Stomach (tissue), 8 donors: ENCODE measurements at regions not wholly inside any gene's neighbourhood (a gene's known extent, or its start where the extent isn't known, plus 50 kb on each side); places are given as distances from the start of the nearest gene placed in this dataset.

ENCODE experiments used
- DNase-seq, 2 donors: peaks; one replicate each; pipeline versions ENCODE4 v3.0.0 to v3.0.0-alpha.2; 2013 to 2019
- H3K27ac ChIP-seq, 5 donors: fragments of 200-600 bp in 4 of 5; sonication (generic) in 4 of 5; one replicate each; pipeline ENCODE4 v1.5.1; 2013 to 2019; ENCODE audit warnings: mild to moderate bottlenecking in 1 of 5, moderate library complexity in 1 of 5
- H3K27me3 ChIP-seq, 3 donors: fragments of 200-600 bp; sonication (generic); one replicate each; pipeline ENCODE4 v1.5.1; 2017 to 2019; ENCODE audit warnings: mixed run types in 1 of 3
- H3K36me3 ChIP-seq, 4 donors: fragments of 200-600 bp; sonication (generic); 1 replicate in 3 of 4; 2 replicates in 1 of 4; pipeline ENCODE4 v1.5.1; 2016 to 2019
- H3K4me1 ChIP-seq, 4 donors: fragments of 200-600 bp; sonication (generic); one replicate each; pipeline ENCODE4 v1.5.1; 2016 to 2019
- H3K4me3 ChIP-seq, 4 donors: fragments of 200-600 bp; sonication (generic) in 3 of 4; one replicate each; pipeline ENCODE4 v1.5.1; 2016 to 2019; ENCODE audit warnings: mild to moderate bottlenecking in 1 of 4
- H3K9me3 ChIP-seq, 4 donors: fragments of 200-600 bp; sonication (generic); one replicate each; pipeline ENCODE4 v1.5.1; 2016 to 2019
- CTCF ChIP-seq, 7 experiments: fragments of 450-650 bp in 4 of 7; fragments of 200-600 bp in 3 of 7; sonication (generic) in 3 of 7; IDR thresholded peaks; one replicate each; pipeline ENCODE4 v1.5.1; 2016 to 2019; ENCODE audit warnings: antibody characterized with exemption in 7 of 7, control low read depth in 2 of 7, mild to moderate bottlenecking in 1 of 7
- EP300 ChIP-seq: sonication (generic); formaldehyde crosslinking; IDR thresholded peaks from one replicate; pipeline ENCODE4 v1.6.1; 2017; ENCODE audit warnings: antibody characterized with exemption
- POLR2A ChIP-seq, 4 donors: fragments of 450-650 bp; IDR thresholded peaks; one replicate each; pipeline ENCODE4 v1.6.1; 2016; ENCODE audit warnings: antibody characterized with exemption in 4 of 4, control low read depth in 2 of 4, mild to moderate bottlenecking in 1 of 4, moderate library complexity in 1 of 4
- POLR2AphosphoS5 ChIP-seq, 3 donors: sonication (generic); formaldehyde crosslinking; IDR thresholded peaks; one replicate each; pipeline ENCODE4 v1.6.1; 2016; ENCODE audit warnings: antibody characterized with exemption in 3 of 3
- WGBS, 5 donors: extraction: QIAGEN DNeasy Blood & Tissue Kit in 3 of 5; methylation state at CpG; one replicate each; pipeline versions ENCODE4 v1.1.5 to v1.1.7; 2013 to 2018; 5-methylcytosine and 5-hydroxymethylcytosine counted together
- intact Hi-C: fragments of 100-400 bp; cut with DNase I; formaldehyde crosslinking; loops from one replicate; pipeline ENCODE4 v1.15.1; 2023; ENCODE audit warnings: low total_unique reads
- donor health status: healthy with polysubstance abuse.
- donor health status: Bipolar disorder and iron deficiency.
- donor health status: healthy.

DNA sequence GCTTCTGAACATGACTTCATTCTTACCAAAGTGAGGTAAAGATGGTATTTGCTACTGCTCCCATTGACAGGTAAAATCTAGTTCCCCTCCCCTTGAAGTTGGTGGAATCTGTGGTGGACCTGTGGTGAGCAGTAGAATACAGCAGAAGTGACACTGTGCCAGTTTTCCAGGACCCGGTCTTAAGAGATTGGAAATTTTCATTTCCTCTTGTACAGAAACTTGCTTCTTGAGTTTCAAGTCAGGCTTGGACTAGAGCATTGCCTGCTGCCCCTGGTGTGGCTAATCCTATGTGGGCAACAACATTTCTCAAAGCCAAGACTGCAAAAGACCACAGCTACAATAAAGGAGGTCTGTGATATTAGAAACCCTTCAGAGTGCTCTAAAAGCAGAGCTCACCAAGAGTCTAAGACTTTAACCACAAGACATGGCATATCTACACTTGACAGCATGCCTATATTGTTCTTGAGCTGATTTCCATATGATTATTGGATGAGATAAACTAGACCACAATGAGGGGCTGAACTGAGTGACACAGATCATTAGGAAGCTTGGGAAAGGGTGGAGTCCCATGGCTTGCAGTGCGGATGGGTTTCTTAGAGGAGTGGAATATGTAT, 458.1 kb downstream of the BCL11A start:
- Histone ChIP-seq H3K27ac (no peak overlapping the region), H3K4me3 (no peak overlapping the region), H3K36me3 (no peaks in the 10 kb centered on the region), H3K9me3 (no peaks in the 10 kb centered on the region), H3K27me3 (peaks cover 0 to 13% (median 0%) of the 10 kb centered on the region in 3 donors), H3K4me1 (peaks cover 0 to 15% (median 5%) of the 10 kb centered on the region in 4 donors)
- intact Hi-C loops = no loop called here
- WGBS, 5 donors = 63 to 73% (median 65%) methylated on average over 2 of the region's 2 CpGs
- DNase-seq = no peak
- TF ChIP-seq POLR2A (IDR thresholded peaks at IDR 0.05) (no peak), POLR2AphosphoS5 (IDR thresholded peaks at IDR 0.05) (no peak), CTCF (IDR thresholded peaks at IDR 0.05) (no peak), EP300 (no peak)

DNA sequence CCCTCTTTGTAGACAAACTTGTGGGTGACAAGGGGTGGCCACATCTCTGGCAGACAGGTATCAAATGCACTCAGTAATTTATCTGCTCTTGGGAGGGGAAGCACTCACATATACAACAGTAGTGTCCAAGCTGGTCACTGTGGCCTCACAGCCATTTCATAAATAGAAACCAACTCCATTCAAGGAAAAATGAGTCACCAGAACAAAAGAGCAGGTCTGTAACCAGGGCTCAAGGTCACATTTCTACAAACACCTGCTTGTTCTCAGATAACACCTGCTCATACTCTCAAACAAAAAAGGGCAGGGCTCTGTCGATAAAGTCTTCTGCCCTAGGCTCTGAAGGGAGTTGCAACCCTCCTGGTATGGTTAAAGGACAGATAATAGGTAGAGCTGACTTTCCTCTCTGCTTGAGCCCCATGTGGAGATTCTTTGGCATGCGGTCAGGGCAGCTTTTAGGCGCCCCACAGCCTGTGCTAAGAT, 459.0 kb downstream of the BCL11A start:
- WGBS, 5 donors = 32 to 55% (median 40%) methylated on average over 3 of the region's 3 CpGs
- peak in 2 of 3 donors; percentile 26 to 64 for TF ChIP-seq POLR2AphosphoS5 (IDR thresholded peaks at IDR 0.05)
- TF ChIP-seq EP300 = no peak
- no peak for TF ChIP-seq CTCF (IDR thresholded peaks at IDR 0.05)
- TF ChIP-seq POLR2A (IDR thresholded peaks at IDR 0.05) = no peak
- H3K4me1 ChIP-seq = peaks cover 0 to 15% (median 5%) of the 10 kb centered on the region in 4 donors
- H3K36me3 ChIP-seq = no peaks in the 10 kb centered on the region
- peak; percentile 34 to 89 for DNase-seq
- H3K27ac ChIP-seq = peak overlapping the region in 2 of 5 donors; percentile 6 to 14
- H3K4me3 ChIP-seq = no peak overlapping the region
- intact Hi-C loops = no loop called here
- H3K27me3 ChIP-seq = peaks cover 0 to 13% (median 0%) of the 10 kb centered on the region in 3 donors
- H3K9me3 ChIP-seq = no peaks in the 10 kb centered on the region

DNA sequence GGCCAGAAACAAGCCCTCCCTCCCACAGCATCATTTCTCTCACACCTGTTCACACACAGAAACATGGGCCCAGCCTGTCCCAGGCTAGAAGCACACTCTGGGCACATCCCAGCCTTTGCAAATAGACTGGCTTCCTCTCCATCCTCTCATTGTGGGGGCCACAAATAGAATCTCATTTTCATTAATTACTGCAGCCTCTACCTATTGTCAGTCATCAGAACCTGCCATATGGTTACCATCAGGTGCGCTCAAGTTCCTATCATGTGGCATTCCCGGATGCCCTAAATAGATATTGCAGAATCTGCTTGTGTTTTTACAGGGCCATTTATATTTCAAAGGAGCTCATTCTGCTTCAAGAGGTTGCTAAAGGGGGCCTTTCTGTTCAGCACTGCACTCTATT, 460.7 kb downstream of the BCL11A start:
- no peak for DNase-seq
- H3K27ac ChIP-seq = peak overlapping the region in 1 of 5 donors; percentile 4
- no peaks in the 10 kb centered on the region for H3K36me3 ChIP-seq
- WGBS, 5 donors = 91 to 97% (median 93%) methylated on average over 2 of the region's 2 CpGs
- TF ChIP-seq POLR2A (IDR thresholded peaks at IDR 0.05) (no peak), EP300 (no peak), CTCF (IDR thresholded peaks at IDR 0.05) (no peak), POLR2AphosphoS5 (IDR thresholded peaks at IDR 0.05) (no peak)
- no peak overlapping the region for H3K4me3 ChIP-seq
- no peaks in the 10 kb centered on the region for H3K9me3 ChIP-seq
- peaks cover 0 to 13% (median 0%) of the 10 kb centered on the region in 3 donors for H3K27me3 ChIP-seq
- peaks cover 0 to 15% (median 5%) of the 10 kb centered on the region in 4 donors for H3K4me1 ChIP-seq
- intact Hi-C loops = no loop called here

DNA sequence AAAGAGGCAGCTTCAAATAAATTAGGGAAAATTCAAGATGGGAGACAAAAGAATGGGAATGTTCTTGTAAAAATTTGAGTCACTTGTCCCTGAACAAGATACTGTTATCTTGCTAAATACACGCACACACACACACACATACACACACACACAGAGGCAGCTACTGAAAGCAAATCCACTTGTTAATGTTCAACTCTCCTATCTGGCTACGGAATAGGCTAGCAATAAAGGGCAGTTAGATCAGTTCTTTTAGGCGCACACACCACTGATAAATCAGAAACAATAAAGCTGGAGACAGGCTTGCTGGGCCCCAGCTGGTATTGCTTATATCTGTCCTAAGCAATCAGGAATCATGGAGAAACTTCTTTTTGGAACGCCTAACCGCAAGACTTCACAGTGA, 461.6 kb downstream of the BCL11A start:
- Histone ChIP-seq H3K4me1 (peaks cover 0 to 15% (median 5%) of the 10 kb centered on the region in 4 donors), H3K4me3 (no peak overlapping the region), H3K36me3 (no peaks in the 10 kb centered on the region), H3K27me3 (peaks cover 0 to 7% (median 0%) of the 10 kb centered on the region in 3 donors), H3K27ac (peak overlapping the region in 1 of 5 donors; percentile 4), H3K9me3 (no peaks in the 10 kb centered on the region)
- intact Hi-C loops = no loop called here
- TF ChIP-seq POLR2A (IDR thresholded peaks at IDR 0.05) (no peak), POLR2AphosphoS5 (IDR thresholded peaks at IDR 0.05) (peak in 2 of 3 donors; percentile 51 to 56)
- peak in 1 of 2 donors; percentile 86 for DNase-seq
- 31 to 55% (median 50%) methylated on average over 5 of the region's 5 CpGs for WGBS, 5 donors

GRCh38 chr2:60091266-60091665, 462.2 kb downstream of the BCL11A start:
- H3K36me3 ChIP-seq = no peaks in the 10 kb centered on the region
- WGBS, 5 donors = 33 to 54% (median 48%) methylated on average over 2 of the region's 2 CpGs
- no peak for DNase-seq
- no peak for TF ChIP-seq POLR2A (IDR thresholded peaks at IDR 0.05)
- TF ChIP-seq CTCF (IDR thresholded peaks at IDR 0.05) = no peak
- TF ChIP-seq EP300 = no peak
- TF ChIP-seq POLR2AphosphoS5 (IDR thresholded peaks at IDR 0.05) = no peak
- intact Hi-C loops = no loop called here
- no peaks in the 10 kb centered on the region for H3K9me3 ChIP-seq
- no peak overlapping the region for H3K27ac ChIP-seq
- H3K4me1 ChIP-seq = peaks cover 0 to 15% (median 5%) of the 10 kb centered on the region in 4 donors
- H3K27me3 ChIP-seq = peaks cover 0 to 2% (median 0%) of the 10 kb centered on the region in 3 donors
- H3K4me3 ChIP-seq = no peak overlapping the region
